Suppressor macrophage (primary cell): ENCODE measurements at regions not wholly inside any gene's neighbourhood (a gene's known extent, or its start where the extent isn't known, plus 50 kb on each side); places are given as distances from the start of the nearest gene placed in this dataset.
A peak's percentile ranks its signal among the peaks of the same experiment; 100 is the strongest.

Source experiments
- DNase-seq, 4 experiments: peaks; one replicate each; pipeline ENCODE4 v3.0.0-alpha.2; 2020 to 2022

DNA sequence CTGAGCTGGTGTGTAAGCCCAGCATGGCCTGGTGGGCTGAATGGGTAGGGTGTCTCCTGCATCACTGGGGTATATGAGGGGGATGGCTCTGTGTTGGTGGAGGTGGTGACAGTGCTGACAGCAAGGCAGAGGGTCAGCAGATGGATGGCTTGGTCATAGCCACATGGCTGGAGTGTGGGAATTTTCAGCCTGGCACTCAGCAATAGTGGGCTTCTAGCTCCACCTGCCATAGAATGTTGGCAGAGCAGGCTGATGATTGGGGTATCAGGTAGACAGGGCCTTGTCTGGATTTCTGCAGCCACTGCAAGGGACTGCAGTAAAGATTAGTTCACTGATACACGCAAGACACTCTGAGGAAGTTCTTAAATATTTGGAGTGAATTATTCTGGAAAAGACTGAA is 137.5 kb upstream of the BACH2 start:
- DNase-seq, result no peak

DNA sequence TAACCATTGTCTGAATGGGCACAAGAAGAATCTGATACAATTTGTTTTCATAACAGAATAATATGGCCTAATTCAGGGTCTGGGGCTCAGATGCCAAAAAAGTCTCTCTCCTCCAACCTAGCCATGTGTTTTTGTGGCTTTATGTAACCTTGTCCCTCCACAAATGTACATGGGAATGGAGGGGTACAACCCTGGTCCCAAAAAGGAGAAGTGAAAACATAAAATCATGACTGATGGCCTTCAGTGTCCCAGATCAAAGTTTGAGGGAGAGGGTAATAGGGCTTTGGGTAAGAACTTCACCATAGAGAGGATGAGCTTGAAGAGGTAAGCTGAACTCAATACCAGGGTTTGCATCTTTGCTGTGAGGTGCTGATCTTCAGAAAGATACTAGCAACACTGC is 136.3 kb upstream of the BACH2 start:
- DNase-seq, result no peak

DNA sequence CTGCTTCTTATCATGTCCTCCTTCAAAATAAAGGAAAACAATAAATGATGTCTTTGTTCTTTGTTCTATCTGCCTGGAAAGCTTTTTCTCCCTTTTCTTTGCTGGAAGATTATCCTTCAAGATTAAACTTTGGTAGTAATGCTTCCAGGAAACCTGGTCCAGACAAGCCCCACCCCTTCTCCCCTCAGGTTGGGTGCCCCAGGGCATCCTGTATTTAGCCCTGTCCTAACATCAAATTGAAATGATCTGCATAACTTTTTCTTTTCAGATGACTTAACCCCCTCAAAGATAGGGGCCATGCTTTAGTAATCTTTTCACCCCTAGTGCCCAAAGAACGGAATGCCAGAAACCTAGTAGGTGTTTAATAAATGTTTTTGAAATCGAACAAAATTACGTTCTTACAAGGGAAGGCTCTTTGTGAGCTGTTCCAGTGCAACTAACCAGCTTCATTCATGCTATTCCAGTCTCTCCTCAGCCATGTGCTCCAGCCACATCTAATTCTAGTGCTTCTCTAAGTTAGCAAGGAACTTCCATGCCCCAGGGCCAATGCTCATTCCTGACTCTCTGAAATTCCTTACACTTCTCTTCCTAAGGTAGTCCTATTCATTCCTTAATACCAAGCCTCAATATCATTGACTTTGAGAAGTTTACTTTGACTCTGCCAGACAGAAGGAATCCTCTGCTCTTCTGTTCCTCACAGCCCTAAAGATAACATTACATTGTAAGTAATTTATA is 135.6 kb upstream of the BACH2 start:
- DNase-seq, result no peak

DNA sequence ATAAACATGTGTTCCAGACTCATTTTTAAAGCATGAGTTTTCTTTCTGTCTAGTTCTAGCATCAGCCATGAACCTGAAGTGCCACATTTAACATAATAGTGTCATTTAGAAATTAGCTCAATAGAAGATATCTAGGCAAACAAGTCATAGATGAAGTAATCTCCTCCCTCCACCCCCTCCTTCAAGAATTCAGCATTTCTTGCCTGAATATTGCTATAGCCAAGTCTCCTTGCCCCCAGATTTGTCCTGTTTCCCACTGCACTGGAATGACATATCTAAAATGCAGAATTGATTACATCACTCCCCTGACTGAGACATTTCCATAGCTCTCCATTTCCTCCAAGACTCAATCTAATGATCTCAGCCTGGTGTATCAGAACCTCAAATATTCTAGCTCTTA is 134.9 kb upstream of the BACH2 start:
- no peak for DNase-seq

DNA sequence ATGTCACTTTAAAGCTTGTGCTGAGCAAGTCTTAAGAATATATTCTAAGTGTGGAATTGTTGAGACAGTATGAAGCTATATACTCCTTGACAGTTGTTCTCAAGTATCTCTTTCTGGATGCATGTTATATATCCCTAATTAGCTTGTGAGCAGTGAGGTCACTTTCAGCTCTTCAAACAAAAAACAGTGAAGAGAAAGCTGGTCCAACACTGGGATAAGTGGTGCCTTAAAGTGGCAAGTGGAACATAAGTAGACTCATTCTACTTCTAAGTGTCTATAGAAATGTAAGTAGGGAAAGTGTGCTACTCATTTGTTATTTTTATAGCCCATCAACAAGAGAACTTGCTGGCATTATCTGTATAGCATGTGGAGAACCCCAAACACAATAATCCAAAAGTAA is 133.1 kb upstream of the BACH2 start:
- no peak for DNase-seq

DNA sequence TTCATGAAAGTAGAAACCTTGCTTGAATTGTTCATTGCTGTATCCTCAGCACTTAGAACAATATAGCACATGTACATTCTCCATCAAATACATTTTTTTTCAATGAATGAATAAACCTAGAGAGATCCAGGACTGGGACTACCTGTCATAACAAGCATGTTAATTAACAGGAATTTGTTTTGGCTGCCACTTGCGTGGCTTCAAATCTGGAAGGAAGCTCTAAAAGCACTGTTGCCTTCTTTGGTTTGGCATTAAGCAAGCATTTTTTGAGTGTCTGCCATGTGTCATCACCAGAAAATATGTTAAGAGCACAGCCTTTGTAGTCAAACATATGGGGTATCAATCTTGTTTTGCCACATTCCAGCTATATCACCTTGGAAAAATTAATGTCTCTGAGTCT is 131.9 kb upstream of the BACH2 start:
- DNase-seq, result no peak

DNA sequence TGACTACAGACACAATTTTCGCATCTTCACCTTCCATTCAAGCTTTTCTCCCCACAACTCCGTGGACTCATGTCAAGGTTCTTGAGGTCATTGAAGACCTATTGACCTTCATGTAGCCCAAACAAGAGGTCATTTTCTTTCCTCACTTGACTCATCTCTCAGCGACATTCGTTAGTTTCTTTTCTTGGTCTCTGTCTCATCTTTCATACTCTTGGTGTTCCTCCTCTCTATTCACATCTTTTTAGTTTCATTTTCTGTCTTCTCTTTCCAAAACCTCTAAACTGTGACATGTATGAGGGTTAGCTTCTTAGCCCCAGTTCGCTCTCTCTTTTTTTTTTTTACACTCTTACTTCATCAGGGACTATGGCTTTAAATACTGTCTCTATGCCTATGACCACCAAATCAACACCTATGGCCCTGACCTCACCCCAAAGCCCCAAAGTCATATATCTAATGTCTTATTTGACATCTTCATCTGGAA is 128.6 kb upstream of the BACH2 start:
- no peak for DNase-seq

DNA sequence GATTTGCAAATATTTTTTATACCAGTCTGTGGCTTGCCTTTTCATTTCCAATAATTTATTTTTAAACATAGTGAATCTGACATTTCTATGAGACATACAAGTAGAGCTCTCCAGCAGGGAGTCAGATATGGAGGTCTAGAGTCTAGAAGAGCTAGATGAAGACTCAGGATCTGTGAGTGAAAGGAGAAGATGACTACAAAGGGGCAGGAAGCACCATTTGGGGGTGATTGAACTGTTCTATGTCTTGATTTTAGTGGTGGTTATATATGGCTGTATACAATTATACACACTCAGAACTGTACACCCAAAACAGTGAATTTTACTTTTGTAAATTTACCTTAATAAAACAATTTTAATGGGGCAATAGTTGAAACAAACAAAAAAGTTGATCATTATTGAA is 127.9 kb upstream of the BACH2 start:
- no peak for DNase-seq

DNA sequence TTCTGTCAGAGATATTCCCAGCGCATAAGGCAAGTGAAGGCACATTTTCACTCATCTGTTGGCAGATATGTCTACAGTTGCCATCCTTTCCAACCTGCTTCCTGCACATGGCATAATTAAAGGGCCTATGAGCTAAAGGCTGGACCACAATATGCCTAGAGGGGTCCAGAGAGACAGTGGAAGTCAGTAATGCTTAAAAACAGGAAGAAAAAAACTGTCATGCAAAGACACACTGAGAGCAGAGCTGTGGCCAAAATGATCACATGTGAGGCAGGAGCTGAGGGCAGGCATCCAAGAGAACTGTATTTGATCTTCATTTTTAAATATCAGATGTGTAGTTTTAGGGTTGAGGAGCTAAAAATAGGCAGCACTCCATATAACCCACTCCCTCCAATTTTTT is 125.0 kb upstream of the BACH2 start:
- no peak for DNase-seq

DNA sequence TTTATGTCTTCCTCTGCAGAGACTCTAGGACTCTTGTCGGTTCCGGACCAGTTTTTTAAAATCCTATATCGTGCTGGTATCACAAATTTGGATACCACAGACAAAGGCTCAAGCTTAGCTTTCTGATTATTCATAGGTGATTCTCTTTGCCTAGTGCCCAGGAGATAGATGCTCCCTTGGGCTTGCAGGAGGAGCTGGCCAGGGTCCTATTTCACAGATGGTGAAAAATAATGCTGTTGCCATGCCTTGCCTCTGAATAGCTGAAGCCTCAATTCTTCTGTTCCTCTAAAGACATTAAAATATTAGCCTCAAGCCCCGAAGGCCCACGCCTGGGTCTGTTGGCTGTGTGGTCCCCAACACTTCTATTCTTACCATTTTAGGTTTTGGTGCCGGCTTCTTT is 123.9 kb upstream of the BACH2 start:
- DNase-seq, result no peak

DNA sequence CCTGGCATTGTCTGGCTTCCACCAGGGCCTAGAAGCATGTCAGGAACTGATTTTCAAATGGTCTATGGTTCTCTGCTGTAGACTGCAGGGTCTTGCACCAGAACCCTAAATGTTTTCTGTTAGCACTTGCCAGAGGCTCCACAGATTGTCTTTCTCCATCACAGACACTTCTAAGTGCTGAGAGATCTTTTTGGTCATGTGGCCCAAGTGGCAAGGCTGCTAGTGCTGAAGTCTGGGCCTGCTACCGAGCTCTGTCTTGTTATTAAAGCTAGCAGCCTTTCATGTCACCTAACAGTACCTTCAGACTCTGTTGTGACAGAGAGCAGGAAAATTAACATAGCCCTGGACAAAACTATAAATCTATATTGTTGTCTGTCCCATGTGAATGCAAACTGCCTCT is 120.7 kb upstream of the BACH2 start:
- DNase-seq, result no peak

DNA sequence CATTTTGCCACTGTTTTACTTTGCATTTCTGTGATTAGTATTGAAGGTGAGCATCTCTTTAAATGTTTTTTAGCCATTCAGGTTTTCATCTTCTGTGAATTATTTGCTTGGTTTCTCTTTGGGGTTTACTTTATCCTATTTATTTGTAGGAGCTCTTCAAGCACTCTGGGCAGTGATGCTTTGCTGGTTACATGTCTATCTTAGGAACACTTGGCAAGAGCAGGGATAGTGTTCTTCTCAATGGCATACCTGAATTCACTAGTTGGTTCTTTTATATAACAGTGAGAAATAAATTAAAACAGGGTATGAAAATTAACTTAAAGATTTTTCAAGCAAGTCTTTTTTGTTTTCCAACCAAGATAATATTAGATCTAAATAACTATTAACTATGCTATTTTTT is 119.7 kb upstream of the BACH2 start:
- no peak for DNase-seq

DNA sequence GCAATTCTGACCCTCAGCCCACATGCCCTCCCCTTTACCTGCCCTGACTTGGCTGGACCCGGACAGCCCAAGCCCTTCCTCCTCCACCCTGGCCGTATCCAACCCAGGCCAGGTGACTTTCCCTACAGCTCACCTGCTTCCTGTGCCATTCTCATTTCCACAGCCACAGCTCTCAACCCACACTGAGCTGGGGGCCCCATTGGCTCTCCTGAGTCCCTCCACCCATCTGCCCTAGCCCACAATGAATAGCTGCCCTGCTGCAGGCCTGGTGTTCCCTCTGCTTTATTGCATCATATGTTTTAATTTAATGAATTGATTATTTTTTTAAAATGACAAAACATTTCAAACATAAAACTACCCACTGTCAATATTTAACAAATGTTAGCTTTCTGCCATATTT is 118.5 kb upstream of the BACH2 start:
- no peak for DNase-seq

DNA sequence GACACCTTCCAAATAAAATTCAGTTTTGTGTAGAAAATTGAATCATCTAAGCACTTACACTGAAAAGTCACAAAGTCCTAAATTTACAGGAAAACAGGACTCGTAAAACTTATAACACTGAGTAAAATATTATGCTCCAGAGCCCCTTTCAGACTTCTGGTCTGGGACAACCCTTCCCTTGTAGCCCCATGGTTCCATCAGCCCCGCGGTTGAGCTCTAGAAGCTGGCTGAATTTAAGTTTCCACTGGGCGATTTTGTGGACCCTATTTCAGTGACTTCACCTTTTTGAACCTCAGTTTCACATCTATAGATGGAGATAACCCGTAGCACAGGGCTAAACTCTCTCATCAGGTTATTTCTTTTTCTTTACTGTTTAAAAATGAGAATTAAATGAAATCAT is 117.7 kb upstream of the BACH2 start:
- no peak for DNase-seq

DNA sequence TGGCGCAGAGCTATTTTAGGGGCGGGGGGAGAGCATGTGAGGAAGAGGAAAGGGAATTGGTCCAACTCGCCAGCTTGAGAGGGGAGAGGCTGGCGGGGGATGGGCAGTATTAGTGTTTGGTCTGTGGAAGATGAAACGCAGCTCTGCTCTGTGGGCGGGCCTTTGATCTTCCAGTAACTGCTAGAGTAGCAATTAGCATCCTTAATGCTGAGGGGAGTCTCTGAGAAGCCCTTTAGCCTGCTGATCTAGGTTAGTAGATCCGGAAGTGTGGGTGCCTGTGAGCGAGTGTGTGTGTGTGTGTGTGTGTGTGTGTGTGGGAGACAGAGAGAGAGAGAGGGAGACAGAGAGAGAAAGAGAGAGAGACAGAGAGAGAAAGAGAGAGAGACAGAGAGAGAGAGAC is 117.2 kb upstream of the BACH2 start:
- peak in 2 of 4 experiments; percentile 5 to 9 for DNase-seq

DNA sequence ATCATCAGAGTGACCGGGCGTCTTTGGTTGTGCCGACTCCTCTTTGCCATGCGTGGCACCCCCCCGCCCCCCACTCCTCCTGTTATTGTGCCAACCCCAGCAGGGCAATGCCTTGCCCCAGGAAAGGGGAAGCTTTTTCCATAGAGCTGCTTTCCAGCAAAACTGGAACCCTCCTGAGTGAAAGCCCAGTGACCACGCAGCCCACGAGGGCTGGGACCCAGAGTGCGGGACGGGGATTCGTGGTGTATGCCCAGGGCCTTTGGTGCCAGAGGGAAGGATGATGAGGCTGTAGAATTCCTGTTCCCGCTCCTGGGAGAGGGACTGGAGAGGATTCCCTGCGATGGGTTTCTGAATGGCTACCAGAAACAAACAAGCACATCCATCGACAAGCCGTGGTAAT is 116.8 kb upstream of the BACH2 start:
- no peak for DNase-seq

DNA sequence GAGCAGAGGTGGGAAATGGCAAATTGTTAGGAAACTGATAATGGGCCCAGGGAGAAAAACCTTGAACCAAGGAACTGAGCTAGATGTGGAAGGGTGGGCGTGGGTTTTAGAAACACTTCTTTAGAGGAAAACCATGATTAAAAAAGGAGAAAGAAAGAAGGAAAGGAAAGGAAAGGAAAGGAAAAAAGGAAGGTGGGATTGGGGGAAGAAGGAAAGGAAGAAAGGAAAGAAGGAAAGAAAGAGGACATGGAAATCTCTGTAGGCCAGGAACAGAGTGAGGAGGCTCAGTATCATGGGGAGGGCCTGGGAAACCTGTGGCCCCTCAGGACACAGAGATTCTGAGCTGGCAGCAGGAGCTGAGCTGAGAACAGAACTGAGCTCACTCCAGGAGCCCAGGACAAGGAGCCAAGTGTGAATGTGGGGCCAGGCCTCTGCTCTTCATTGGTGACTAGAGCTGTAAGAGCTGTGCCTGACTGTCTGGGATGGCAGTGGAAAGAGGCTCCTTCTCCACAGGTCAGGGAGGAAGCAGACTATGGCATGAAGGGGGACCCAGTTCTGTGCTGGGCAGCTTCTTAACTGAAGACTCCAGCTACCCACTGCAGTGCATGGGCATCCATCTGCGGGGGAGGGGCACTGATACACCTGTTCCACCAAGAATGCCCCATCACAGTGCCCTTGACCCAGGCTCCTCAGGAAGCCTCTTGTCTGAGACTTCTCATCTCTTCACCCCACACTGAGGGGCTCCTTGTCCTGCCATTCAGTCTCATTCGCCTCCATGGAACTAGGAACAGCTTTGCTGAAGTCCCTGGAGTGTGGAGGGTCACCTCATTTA is 116.1 kb upstream of the BACH2 start:
- no peak for DNase-seq

DNA sequence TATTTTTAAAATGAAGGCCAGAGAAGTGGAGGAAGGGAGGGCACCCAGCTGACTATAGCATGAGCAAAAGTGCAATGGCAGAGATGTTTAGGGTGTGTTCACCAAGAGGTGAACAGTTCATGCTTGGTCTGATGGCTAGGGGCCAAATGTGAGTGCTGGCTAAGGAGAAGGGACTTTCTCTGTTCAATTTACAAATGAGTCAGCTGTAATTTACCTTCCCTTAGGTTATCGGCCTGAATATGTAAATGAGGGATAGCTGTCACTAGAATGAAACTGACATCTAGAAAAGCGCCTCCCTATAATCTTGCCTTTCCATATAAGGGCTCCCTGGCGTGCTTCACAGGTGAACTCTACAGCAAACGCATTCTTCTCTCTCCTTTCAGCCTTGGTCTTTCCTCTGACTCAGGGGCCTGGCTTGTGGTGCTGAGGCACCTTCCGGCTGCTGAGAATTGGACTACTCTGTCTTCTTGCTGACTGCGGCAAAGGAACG is 114.7 kb upstream of the BACH2 start:
- no peak for DNase-seq

DNA sequence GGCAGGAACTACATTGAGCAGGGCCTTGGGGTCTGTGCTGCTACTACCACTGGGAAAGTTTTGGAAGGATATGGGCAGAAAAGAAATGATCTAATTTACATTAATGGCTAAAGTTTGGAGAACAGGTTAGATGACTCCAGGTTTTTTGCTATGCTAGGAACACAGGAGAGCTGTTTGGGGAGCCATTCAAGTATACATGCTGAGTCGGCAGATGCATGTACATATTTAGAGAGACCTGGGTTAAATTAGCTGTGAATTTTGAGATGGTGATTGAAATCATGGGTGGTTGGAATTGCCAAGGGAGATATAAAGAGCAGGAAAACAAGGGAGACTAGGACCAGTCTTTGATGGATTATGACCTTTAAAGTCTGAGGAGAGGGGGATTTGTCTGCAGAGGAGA is 113.1 kb upstream of the BACH2 start:
- no peak for DNase-seq

DNA sequence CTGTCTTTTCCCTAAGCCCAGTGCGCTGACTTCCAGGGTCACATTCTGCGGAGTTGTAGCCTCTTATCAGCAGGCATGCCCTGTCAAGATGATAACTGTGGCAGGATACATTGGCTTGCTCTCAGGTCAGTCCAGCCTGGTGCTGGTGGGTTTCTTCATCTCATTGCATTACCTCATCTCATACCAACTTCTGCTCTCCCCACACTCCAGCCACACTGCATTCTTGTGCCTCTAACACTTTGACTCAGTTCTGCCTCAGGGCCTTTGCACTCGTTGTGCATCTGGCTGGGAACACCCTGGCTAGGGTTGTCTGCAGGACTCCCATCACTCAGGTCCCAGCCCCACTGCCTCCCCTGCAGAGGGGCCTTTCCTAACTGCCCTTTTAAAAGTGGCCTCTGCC is 110.3 kb upstream of the BACH2 start:
- no peak for DNase-seq

DNA sequence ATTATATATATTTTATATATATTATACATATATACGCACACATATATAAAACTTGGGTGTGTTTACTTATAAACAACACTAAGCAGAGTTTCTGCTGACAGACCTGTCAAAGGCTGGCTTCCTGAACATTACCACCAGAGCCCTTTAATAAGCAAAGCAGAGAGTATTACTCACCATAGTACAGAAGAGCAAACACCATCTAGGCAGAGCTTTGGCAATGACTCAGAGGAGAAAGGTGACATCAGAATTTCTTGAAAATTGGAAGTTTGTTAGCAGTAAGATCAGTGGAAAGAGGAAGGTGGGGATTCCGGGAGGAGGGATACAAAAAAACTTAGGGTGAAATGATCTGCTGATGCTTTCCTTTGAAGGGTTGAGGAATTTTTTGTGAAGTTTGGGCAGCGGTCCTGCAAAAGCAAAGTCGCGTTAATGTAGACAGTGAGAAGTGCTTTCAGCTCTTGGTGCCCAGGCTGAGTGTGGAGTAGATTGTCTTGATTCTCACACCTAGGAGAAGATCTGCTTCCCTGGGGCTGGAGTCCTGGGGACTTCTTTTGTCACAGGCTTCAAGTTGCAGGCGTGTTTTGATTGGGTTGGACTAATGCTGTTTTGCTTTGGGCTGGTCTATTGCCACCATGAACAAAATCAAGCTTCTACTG is 109.6 kb upstream of the BACH2 start:
- DNase-seq, result peak in 3 of 4 experiments; percentile 15 to 59 (median 27)

DNA sequence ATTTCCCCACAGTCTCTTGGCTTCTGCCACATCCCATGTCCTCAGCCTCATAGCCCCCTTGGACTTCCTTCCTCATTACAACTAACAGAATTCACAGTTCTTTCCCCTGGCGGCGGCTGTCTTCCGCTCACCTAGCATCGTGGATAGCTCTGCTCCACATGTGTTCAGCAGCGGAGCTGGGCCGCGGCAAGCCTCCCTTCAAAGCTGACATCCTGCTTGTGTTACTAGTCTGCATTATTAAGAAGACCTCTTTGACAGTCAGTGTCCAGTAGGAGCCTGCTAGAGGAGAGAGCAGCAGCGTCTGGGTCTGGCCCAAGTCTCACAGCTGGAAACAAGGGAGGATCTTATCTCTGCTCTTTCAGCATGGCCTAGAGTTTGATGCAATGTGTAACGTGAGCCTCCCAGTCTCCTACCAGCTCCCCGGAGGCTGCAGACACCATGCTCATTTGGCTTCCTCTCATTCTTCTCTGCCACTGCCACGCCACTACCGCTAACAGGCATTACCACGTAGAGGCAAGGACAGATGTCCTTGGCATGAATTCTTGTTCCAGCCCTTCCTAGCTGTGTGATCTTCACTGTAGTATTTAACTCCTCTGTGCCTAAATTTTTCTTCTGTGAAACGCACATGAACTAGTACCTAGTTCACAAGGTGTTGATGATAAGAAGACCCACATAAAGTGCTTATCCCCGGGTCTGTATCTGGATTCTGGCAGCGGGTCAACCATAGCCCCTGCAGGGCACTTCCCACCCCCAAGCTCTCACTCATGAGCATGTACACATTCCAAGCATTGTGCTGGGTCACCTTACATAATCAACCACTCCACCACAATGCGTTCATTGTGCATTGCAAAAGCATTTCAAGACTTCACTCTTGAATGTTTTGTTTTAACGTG is 107.1 kb upstream of the BACH2 start:
- no peak for DNase-seq

DNA sequence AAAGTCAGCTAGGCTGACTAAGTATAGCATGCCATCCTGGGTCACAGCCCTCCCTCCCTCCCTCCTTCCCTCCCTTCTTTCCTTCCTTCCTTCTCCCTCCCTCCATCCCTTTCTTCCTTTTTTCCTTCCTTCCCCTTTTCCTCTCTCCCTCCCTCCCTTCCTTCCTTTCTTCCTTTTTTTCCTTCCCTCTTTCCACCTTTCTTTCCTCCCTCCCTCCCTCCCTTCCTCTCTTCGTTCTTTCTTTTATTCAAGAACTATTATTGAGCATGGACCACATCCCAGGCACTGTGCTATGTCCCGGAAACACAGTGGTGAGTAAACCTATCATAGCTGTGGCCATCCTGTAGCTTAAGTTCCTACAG is 106.2 kb upstream of the BACH2 start:
- no peak for DNase-seq
